SK-N-SH treated with all-trans-retinoic acid at 6 μM for 48 hours (cell line): ENCODE measurements at regions not wholly inside any gene's neighbourhood (a gene's known extent, or its start where the extent isn't known, plus 50 kb on each side); places are given as distances from the start of the nearest gene placed in this dataset.

Source experiments
- ATAC-seq: fragments of 200-7000 bp; cut with Tn5 transposase; 3 replicates; pipeline ENCODE4 v1.9.1; 2020; ENCODE audit warnings: mild to moderate bottlenecking, moderate library complexity
- BACH2 ChIP-seq: fragments of 250-450 bp; sonication (Bioruptor Pico); IDR thresholded peaks from 2 replicates; pipeline ENCODE4 v1.9.0; 2021; ENCODE audit warnings: mild to moderate bottlenecking, borderline replicate concordance
- ESRRG ChIP-seq: fragments of 250-450 bp; sonication (Bioruptor Pico); IDR thresholded peaks from 2 replicates; pipeline ENCODE4 v1.6.1; 2021; ENCODE audit warnings: mild to moderate bottlenecking
- GLIS3 ChIP-seq: fragments of 250-450 bp; sonication (Bioruptor Pico); IDR thresholded peaks from 2 replicates; pipeline ENCODE4 v1.5.0; 2020; ENCODE audit warnings: mild to moderate bottlenecking, moderate library complexity
- ISL1 ChIP-seq: fragments of 250-450 bp; sonication (Bioruptor Pico); IDR thresholded peaks from 2 replicates; pipeline ENCODE4 v2.1.2; 2022; ENCODE audit warnings: mild to moderate bottlenecking, moderate library complexity
- OSR1 ChIP-seq: fragments of 250-450 bp; sonication (Bioruptor Pico); IDR thresholded peaks from 2 replicates; pipeline ENCODE4 v1.8.0; 2022; ENCODE audit warnings: moderate library complexity, mild to moderate bottlenecking, inconsistent platforms
- RARB ChIP-seq: fragments of 250-450 bp; sonication (Bioruptor Pico); IDR thresholded peaks from 2 replicates; pipeline ENCODE4 v1.8.0; 2021; ENCODE audit warnings: mild to moderate bottlenecking, moderate library complexity
- SNAI2 ChIP-seq: fragments of 250-450 bp; sonication (Bioruptor Pico); IDR thresholded peaks from 2 replicates; pipeline ENCODE4 v1.5.0; 2020; ENCODE audit warnings: mild to moderate bottlenecking, moderate library complexity
- TOX ChIP-seq: fragments of 250-450 bp; sonication (Bioruptor Pico); IDR thresholded peaks from 2 replicates; pipeline ENCODE4 v1.8.0; 2021; ENCODE audit warnings: mild to moderate bottlenecking, moderate library complexity, borderline replicate concordance
- ZC3H10 ChIP-seq: fragments of 250-450 bp; sonication (Bioruptor Pico); IDR thresholded peaks from 2 replicates; pipeline ENCODE4 v1.5.1; 2021; ENCODE audit warnings: mild to moderate bottlenecking, moderate library complexity
- ZFP3 ChIP-seq: fragments of 250-450 bp; sonication (Bioruptor Pico); IDR thresholded peaks from 2 replicates; pipeline ENCODE4 v1.5.0; 2020; ENCODE audit warnings: mild to moderate bottlenecking, moderate library complexity
- ZFP30 ChIP-seq: fragments of 450-650 bp; formaldehyde crosslinking; IDR thresholded peaks from 2 replicates; pipeline ENCODE4 v1.5.0; 2022; ENCODE audit warnings: mild to moderate bottlenecking, moderate library complexity
- ZNF565 ChIP-seq: fragments of 450-650 bp; formaldehyde crosslinking; conservative IDR thresholded peaks from 2 replicates; pipeline ENCODE4 v1.5.0; 2020; ENCODE audit warnings: low read depth, mild to moderate bottlenecking, moderate library complexity
- ZNF8 ChIP-seq: fragments of 450-650 bp; formaldehyde crosslinking; IDR thresholded peaks from 2 replicates; pipeline ENCODE4 v1.5.0; 2020; ENCODE audit warnings: mild to moderate bottlenecking, moderate library complexity
- TF ChIP-seq, protein P1 (sequence below): fragments of 250-450 bp; sonication (Bioruptor Pico); IDR thresholded peaks from 2 replicates; pipeline ENCODE4 v1.5.0; 2020; ENCODE audit warnings: mild to moderate bottlenecking, moderate library complexity
- TF ChIP-seq, protein P2 (sequence below): fragments of 250-450 bp; sonication (Bioruptor Pico); IDR thresholded peaks from 2 replicates; pipeline ENCODE4 v1.8.0; 2021; ENCODE audit warnings: low read depth, mild to moderate bottlenecking, moderate library complexity, borderline replicate concordance
- TF ChIP-seq, protein P3 (sequence below): fragments of 250-450 bp; sonication (Bioruptor Pico); IDR thresholded peaks from 2 replicates; pipeline ENCODE4 v1.8.0; 2020; ENCODE audit warnings: mild to moderate bottlenecking, moderate library complexity, borderline replicate concordance
- TF ChIP-seq, protein P4 (sequence below): fragments of 250-450 bp; sonication (Bioruptor Pico); IDR thresholded peaks from 2 replicates; pipeline ENCODE4 v1.5.1; 2020; ENCODE audit warnings: low read depth, mild to moderate bottlenecking, moderate library complexity
- TF ChIP-seq, protein P5 (sequence below): fragments of 250-450 bp; sonication (Bioruptor Pico); IDR thresholded peaks from 2 replicates; pipeline ENCODE4 v1.5.1; 2021; ENCODE audit warnings: mild to moderate bottlenecking, moderate library complexity

DNA sequence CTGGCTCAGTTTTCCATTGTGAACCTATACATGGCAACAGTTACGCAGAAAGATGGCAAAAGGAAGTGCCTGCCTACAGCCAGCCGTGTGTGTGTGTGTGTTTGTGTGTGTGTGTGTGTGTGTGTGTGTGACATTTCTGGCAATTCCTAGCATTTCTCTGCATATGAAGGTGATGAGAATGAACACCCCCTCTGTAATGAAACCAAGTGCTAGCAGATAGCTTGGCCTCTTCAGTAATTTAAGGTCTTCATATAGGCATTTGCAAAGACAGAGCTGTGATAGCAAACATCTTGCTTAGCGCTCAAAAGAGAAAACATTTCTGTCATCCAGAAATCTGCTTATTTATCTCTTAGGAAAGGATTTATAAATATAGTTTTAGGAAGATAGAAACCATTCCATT is 389.1 kb downstream of the AACS start:
- TF ChIP-seq ESRRG (CRISPR knock-in tag) (no peak), GLIS3 (CRISPR knock-in tag) (no peak), BACH2 (CRISPR knock-in tag) (no peak), ZNF565 (CRISPR knock-in tag) (no peak), ZFP30 (CRISPR knock-in tag) (no peak)
- TF ChIP-seq, protein P1, sequence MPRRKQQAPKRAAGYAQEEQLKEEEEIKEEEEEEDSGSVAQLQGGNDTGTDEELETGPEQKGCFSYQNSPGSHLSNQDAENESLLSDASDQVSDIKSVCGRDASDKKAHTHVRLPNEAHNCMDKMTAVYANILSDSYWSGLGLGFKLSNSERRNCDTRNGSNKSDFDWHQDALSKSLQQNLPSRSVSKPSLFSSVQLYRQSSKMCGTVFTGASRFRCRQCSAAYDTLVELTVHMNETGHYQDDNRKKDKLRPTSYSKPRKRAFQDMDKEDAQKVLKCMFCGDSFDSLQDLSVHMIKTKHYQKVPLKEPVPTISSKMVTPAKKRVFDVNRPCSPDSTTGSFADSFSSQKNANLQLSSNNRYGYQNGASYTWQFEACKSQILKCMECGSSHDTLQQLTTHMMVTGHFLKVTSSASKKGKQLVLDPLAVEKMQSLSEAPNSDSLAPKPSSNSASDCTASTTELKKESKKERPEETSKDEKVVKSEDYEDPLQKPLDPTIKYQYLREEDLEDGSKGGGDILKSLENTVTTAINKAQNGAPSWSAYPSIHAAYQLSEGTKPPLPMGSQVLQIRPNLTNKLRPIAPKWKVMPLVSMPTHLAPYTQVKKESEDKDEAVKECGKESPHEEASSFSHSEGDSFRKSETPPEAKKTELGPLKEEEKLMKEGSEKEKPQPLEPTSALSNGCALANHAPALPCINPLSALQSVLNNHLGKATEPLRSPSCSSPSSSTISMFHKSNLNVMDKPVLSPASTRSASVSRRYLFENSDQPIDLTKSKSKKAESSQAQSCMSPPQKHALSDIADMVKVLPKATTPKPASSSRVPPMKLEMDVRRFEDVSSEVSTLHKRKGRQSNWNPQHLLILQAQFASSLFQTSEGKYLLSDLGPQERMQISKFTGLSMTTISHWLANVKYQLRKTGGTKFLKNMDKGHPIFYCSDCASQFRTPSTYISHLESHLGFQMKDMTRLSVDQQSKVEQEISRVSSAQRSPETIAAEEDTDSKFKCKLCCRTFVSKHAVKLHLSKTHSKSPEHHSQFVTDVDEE (CRISPR knock-in tag): no peak
- TF ChIP-seq, protein P2, sequence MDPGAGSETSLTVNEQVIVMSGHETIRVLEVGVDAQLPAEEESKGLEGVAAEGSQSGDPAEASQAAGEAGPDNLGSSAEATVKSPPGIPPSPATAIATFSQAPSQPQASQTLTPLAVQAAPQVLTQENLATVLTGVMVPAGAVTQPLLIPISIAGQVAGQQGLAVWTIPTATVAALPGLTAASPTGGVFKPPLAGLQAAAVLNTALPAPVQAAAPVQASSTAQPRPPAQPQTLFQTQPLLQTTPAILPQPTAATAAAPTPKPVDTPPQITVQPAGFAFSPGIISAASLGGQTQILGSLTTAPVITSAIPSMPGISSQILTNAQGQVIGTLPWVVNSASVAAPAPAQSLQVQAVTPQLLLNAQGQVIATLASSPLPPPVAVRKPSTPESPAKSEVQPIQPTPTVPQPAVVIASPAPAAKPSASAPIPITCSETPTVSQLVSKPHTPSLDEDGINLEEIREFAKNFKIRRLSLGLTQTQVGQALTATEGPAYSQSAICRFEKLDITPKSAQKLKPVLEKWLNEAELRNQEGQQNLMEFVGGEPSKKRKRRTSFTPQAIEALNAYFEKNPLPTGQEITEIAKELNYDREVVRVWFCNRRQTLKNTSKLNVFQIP (CRISPR knock-in tag): no peak
- ATAC-seq: no peak

DNA sequence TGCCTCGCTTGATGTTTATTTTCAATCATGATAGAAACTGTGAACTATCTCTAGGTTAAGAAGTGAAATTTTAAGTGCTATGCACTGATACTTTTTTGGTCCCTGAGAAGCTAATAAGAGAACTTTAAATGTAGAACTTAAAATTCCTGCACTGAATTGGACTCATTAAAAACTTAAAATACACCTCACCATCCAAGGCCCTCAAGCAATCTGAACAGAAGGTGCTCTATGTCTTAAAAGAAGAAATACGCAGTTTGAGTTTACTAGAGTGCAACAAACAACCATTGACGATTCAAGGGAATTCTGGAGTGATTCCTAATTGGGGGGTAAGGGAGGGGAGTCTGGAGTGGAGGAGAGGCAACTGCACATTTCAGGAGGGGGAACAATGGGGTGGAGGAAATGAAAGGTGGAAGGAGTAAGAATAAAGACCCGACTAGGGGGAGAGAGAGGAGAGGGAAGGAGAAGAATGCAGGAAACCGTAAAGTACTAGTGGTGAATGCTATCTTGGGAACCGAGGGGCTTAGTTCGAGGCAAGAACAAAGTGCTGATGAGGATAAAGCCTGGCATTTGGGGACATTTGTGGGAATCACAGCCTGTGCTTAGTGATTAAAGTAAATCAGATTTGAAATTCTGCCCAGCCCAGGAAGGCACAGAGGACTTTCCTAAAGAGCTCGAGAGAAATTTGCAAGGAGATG is 389.7 kb downstream of the AACS start:
- TF ChIP-seq ZFP3: no peak
- TF ChIP-seq RARB: no peak
- no peak for TF ChIP-seq SNAI2 (CRISPR knock-in tag)
- TF ChIP-seq BACH2 (CRISPR knock-in tag): no peak
- no peak for TF ChIP-seq ZNF8 (CRISPR knock-in tag)
- TF ChIP-seq, protein P3, sequence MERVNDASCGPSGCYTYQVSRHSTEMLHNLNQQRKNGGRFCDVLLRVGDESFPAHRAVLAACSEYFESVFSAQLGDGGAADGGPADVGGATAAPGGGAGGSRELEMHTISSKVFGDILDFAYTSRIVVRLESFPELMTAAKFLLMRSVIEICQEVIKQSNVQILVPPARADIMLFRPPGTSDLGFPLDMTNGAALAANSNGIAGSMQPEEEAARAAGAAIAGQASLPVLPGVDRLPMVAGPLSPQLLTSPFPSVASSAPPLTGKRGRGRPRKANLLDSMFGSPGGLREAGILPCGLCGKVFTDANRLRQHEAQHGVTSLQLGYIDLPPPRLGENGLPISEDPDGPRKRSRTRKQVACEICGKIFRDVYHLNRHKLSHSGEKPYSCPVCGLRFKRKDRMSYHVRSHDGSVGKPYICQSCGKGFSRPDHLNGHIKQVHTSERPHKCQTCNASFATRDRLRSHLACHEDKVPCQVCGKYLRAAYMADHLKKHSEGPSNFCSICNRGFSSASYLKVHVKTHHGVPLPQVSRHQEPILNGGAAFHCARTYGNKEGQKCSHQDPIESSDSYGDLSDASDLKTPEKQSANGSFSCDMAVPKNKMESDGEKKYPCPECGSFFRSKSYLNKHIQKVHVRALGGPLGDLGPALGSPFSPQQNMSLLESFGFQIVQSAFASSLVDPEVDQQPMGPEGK (CRISPR knock-in tag): no peak
- no peak for TF ChIP-seq OSR1 (CRISPR knock-in tag)
- TF ChIP-seq, protein P1 (CRISPR knock-in tag): no peak
- TF ChIP-seq, protein P4, sequence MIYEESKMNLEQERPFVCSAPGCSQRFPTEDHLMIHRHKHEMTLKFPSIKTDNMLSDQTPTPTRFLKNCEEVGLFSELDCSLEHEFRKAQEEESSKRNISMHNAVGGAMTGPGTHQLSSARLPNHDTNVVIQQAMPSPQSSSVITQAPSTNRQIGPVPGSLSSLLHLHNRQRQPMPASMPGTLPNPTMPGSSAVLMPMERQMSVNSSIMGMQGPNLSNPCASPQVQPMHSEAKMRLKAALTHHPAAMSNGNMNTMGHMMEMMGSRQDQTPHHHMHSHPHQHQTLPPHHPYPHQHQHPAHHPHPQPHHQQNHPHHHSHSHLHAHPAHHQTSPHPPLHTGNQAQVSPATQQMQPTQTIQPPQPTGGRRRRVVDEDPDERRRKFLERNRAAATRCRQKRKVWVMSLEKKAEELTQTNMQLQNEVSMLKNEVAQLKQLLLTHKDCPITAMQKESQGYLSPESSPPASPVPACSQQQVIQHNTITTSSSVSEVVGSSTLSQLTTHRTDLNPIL (CRISPR knock-in tag): no peak
- TF ChIP-seq ZNF565 (CRISPR knock-in tag): no peak
- TF ChIP-seq, all 23 proteins: peak for 0
- ATAC-seq: no peak

DNA sequence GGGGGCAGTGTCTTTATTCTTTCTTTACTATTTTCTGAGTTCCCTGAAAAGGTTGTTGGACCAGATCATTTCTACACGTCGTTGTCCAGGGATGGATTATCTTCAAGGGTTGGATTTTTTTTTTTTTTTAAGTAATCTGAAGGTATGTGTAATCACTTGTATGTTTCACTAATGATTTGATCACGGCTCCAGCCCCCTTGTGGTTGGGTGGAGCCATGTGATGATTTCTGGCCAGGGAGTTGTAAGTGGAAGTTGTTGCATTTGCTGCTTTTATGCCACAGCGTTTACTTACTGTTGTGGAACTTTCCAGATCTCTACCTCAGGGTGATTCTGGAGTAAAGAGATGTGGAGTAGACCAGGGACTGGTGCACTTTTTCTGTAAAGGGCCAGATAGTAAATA is 390.3 kb downstream of the AACS start:
- TF ChIP-seq ZNF8 (CRISPR knock-in tag): no peak
- no peak for TF ChIP-seq ZC3H10 (CRISPR knock-in tag)
- no peak for TF ChIP-seq ZFP3
- no peak for TF ChIP-seq SNAI2 (CRISPR knock-in tag)
- TF ChIP-seq TOX (CRISPR knock-in tag): no peak
- TF ChIP-seq, protein P5, sequence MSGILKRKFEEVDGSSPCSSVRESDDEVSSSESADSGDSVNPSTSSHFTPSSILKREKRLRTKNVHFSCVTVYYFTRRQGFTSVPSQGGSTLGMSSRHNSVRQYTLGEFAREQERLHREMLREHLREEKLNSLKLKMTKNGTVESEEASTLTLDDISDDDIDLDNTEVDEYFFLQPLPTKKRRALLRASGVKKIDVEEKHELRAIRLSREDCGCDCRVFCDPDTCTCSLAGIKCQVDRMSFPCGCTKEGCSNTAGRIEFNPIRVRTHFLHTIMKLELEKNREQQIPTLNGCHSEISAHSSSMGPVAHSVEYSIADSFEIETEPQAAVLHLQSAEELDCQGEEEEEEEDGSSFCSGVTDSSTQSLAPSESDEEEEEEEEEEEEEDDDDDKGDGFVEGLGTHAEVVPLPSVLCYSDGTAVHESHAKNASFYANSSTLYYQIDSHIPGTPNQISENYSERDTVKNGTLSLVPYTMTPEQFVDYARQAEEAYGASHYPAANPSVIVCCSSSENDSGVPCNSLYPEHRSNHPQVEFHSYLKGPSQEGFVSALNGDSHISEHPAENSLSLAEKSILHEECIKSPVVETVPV: no peak
- TF ChIP-seq ESRRG (CRISPR knock-in tag): no peak
- TF ChIP-seq ISL1 (CRISPR knock-in tag): no peak
- no peak for ATAC-seq
